Coronary artery (tissue), 2 donors: ENCODE measurements at regions not wholly inside any gene's neighbourhood (a gene's known extent, or its start where the extent isn't known, plus 50 kb on each side); places are given as distances from the start of the nearest gene placed in this dataset.

ENCODE experiments used
- DNase-seq: peaks from one replicate; pipeline ENCODE4 v3.0.0-alpha.2; 2017; ENCODE audit warnings: low spot score
- H3K27ac ChIP-seq, 2 donors: fragments of 200-600 bp; sonication (generic); one replicate each; pipeline ENCODE4 v1.5.1; 2016 to 2019
- H3K4me3 ChIP-seq: fragments of 200-600 bp; sonication (generic); 2 replicates; pipeline ENCODE4 v1.5.1; 2016; ENCODE audit warnings: mild to moderate bottlenecking, moderate library complexity
- TF ChIP-seq, protein P1 (sequence below): fragments of 200-600 bp; sonication (generic); IDR thresholded peaks from one replicate; pipeline ENCODE4 v1.5.1; 2019; ENCODE audit warnings: antibody characterized with exemption

DNA sequence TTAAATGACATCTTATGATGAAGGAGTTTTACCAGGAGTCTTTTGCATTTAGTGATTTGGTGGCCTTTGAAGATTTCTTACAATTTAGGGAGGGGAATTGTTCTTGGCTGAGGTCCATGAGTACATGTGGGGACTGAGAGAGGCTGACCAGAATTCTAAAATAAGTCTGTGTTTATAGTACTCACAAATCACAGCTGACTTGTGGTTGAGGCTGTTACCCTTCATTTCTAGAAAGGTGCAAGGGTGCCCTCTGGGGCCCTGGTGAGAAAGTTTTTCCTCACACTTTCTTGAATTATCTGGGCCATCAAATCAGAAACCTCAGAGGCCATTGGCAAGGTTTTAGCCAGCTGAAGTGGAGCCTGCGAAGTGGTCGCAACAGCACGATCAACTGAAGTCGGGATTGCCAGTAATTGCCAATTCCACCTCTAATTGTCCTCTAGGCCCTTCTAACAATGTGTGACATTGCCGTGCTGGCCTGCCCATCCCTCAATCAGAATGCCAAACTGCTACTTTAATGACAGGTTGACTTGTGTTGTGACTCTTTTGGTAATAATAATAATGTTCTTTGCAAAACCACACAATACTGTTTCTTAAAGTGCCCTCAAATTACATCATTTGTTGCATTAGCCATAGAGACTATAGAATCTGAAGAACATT lies 221.6 kb downstream of the OGFRL1 start:
- H3K4me3 ChIP-seq: no peak overlapping the region
- DNase-seq: peak; percentile 78
- H3K27ac ChIP-seq: no peak overlapping the region
- TF ChIP-seq, protein P1, sequence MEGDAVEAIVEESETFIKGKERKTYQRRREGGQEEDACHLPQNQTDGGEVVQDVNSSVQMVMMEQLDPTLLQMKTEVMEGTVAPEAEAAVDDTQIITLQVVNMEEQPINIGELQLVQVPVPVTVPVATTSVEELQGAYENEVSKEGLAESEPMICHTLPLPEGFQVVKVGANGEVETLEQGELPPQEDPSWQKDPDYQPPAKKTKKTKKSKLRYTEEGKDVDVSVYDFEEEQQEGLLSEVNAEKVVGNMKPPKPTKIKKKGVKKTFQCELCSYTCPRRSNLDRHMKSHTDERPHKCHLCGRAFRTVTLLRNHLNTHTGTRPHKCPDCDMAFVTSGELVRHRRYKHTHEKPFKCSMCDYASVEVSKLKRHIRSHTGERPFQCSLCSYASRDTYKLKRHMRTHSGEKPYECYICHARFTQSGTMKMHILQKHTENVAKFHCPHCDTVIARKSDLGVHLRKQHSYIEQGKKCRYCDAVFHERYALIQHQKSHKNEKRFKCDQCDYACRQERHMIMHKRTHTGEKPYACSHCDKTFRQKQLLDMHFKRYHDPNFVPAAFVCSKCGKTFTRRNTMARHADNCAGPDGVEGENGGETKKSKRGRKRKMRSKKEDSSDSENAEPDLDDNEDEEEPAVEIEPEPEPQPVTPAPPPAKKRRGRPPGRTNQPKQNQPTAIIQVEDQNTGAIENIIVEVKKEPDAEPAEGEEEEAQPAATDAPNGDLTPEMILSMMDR: peak; percentile 48

DNA sequence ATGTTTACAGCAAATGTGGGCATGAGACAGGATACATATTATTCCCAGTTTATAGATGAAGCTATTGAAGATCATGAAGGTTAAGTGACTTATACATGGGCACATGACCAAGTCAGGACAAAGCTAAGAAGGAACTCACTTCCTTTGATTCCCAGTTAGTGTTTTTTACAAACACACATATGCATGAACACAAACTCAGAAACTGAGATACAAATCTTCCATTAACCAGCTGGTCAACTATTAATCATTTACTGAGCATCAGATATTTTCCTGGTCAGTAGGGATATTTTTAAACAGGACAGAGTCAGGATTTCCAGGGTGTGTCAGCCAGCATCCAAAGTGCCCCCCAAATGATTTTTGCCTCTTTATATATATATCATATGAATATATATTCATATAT lies 222.2 kb downstream of the OGFRL1 start:
- DNase-seq: no peak
- Histone ChIP-seq H3K27ac (no peak overlapping the region), H3K4me3 (no peak overlapping the region)
- TF ChIP-seq, protein P1: no peak

DNA sequence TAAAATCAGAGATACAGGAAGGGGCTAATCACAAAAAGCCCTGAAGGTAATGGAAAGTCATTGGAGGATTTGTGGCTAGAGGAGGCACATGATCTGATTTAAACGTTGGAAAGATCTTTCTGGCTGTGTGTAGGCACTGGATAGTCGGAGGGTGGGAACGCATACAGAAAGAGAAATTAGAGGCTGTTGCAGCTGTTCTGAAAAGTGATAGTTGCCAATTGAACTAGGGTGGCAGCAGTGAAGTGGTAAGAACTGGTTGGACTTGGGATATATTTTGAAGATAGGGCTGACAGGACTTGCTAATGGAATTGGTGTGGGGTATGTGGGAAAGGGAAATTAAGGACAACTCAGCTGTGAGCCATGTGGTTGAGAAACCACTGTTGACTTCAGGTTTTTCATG lies 223.6 kb downstream of the OGFRL1 start:
- DNase-seq: no peak
- TF ChIP-seq, protein P1: no peak
- no peak overlapping the region for H3K27ac ChIP-seq

DNA sequence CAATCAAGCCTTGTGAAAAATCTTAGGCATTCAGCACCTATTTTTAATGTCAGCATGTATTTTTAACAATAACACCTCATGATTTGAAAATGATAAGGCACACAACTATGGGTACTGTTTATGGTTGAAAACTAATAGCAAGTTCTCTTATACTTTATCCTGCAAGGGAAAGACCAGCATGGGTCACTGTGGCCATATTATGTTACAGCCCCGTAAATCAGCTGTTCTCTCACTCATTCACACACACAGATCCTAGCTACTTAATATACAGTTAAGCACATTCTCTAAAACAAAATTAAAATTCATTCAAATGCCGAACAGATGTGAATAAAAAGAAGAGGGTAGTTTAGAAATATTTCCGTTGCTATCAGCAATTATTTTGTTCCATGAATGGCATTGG lies 224.4 kb downstream of the OGFRL1 start:
- DNase-seq: no peak
- TF ChIP-seq, protein P1: no peak
- H3K27ac ChIP-seq: no peak overlapping the region
- no peak overlapping the region for H3K4me3 ChIP-seq

More for the DNA sequence above, 223.6 kb downstream of the OGFRL1 start:
- H3K4me3 ChIP-seq: no peak overlapping the region

DNA sequence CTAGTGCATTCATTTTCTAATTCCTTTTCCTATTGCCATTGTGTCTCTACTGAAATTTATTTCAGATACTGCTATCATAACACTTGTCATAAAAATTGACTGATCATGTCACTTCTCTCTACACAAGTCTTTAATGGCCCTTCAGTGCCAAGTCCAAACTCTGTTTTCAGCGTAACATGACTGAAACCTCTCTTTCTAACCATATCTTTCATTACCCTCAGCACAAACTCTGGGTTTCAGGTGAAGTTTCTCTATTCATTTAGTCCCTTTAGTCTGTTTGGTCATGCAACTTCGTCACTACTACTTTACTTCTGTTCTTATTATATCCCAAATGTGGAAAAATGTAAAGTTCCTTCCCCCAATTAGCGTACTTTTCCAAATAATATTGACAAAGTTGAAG lies 234.9 kb downstream of the OGFRL1 start:
- Histone ChIP-seq H3K27ac (no peak overlapping the region), H3K4me3 (no peak overlapping the region)
- TF ChIP-seq, protein P1: no peak
- DNase-seq: no peak

DNA sequence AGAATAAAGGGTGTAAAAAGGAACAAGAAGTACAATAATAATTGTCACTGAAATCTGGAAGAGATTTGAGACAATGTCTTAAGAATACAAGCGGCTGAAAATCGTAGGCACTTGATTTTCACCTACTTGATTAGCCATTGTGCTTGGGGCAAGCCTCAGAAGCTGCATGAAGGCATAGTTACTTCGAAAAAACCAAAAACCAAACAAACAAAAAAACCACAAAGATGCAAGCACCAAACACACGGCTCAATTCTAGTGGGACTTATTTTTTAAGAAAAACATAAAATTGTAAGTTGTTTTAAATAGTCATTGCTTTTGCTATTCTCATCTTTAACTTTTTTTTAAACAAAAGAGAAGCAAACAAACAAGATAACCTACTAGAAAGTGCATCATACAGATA lies 235.6 kb downstream of the OGFRL1 start:
- H3K4me3 ChIP-seq: no peak overlapping the region
- no peak for DNase-seq
- TF ChIP-seq, protein P1: no peak
- H3K27ac ChIP-seq: no peak overlapping the region

DNA sequence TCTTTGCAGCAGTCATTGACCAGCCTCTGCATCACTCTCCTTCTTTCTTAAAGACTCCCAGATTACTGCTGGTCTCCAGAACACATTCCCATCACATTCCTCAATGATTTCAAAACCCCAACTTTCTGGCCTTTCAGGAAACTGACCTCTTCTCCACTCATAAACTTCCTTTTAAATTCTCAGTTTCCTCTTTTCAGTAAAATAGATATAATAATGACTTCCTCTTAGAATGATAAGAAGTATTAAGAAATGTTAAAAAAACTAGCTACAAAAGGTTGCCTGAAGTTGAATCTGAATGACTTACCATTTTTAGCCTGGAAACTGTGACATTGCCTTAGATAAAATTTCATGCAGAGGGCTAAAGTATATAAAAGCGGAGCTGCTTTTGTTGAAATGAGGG lies 239.3 kb downstream of the OGFRL1 start:
- Histone ChIP-seq H3K4me3 (no peak overlapping the region), H3K27ac (no peak overlapping the region)
- TF ChIP-seq, protein P1: no peak
- no peak for DNase-seq
